KMS-11 (cell line): ENCODE measurements at regions not wholly inside any gene's neighbourhood (a gene's known extent, or its start where the extent isn't known, plus 50 kb on each side); places are given as distances from the start of the nearest gene placed in this dataset.

ENCODE experiments used
- H2AFZ ChIP-seq: fragments of 200-600 bp; sonication (generic); 2 replicates; pipeline ENCODE4 v1.6.1; 2016; ENCODE audit warnings: antibody characterized with exemption, mixed run types, low read depth
- H3K27ac ChIP-seq: fragments of 200-600 bp; sonication (generic); 2 replicates; pipeline ENCODE4 v1.6.1; 2016; ENCODE audit warnings: mild to moderate bottlenecking, mixed run types
- H3K27me3 ChIP-seq: fragments of 200-600 bp; sonication (generic); 2 replicates; pipeline ENCODE4 v1.6.1; 2017; ENCODE audit warnings: mild to moderate bottlenecking, low read depth, mixed run types, moderate library complexity; ENCODE audit not compliant: insufficient read depth
- H3K36me3 ChIP-seq: fragments of 200-600 bp; sonication (generic); 2 replicates; pipeline ENCODE4 v1.6.1; 2017; ENCODE audit warnings: mild to moderate bottlenecking, mixed run types; ENCODE audit not compliant: insufficient read depth
- H3K4me1 ChIP-seq: fragments of 200-600 bp; sonication (generic); 2 replicates; pipeline ENCODE4 v1.6.1; 2016; ENCODE audit warnings: mild to moderate bottlenecking, low read depth, mixed run types; ENCODE audit not compliant: poor library complexity, severe bottlenecking
- H3K4me2 ChIP-seq: fragments of 200-600 bp; sonication (generic); 2 replicates; pipeline ENCODE4 v1.7.0; 2016; ENCODE audit warnings: mild to moderate bottlenecking, mixed run types
- H3K4me3 ChIP-seq: fragments of 200-600 bp; sonication (generic); IDR thresholded peaks from 2 replicates; pipeline ENCODE4 v1.6.1; 2017; ENCODE audit warnings: low read depth, low read length, mixed read lengths; ENCODE audit not compliant: insufficient read depth
- H3K79me2 ChIP-seq: fragments of 200-600 bp; sonication (generic); 2 replicates; pipeline ENCODE4 v1.6.1; 2016; ENCODE audit warnings: low read depth, mixed run types; ENCODE audit not compliant: insufficient read depth
- H3K9ac ChIP-seq: fragments of 200-600 bp; sonication (generic); 2 replicates; pipeline ENCODE4 v1.6.1; 2016; ENCODE audit warnings: mild to moderate bottlenecking, mixed run types
- H4K20me1 ChIP-seq: fragments of 200-600 bp; sonication (generic); 2 replicates; pipeline ENCODE4 v1.6.1; 2016; ENCODE audit warnings: mild to moderate bottlenecking, mixed run types; ENCODE audit not compliant: insufficient read depth
- CTCF ChIP-seq: fragments of 200-600 bp; sonication (generic); conservative IDR thresholded peaks from 2 replicates; pipeline ENCODE4 v1.6.1; 2017; ENCODE audit warnings: low read depth, mild to moderate bottlenecking, antibody characterized with exemption, low read length, moderate library complexity, mixed read lengths

DNA sequence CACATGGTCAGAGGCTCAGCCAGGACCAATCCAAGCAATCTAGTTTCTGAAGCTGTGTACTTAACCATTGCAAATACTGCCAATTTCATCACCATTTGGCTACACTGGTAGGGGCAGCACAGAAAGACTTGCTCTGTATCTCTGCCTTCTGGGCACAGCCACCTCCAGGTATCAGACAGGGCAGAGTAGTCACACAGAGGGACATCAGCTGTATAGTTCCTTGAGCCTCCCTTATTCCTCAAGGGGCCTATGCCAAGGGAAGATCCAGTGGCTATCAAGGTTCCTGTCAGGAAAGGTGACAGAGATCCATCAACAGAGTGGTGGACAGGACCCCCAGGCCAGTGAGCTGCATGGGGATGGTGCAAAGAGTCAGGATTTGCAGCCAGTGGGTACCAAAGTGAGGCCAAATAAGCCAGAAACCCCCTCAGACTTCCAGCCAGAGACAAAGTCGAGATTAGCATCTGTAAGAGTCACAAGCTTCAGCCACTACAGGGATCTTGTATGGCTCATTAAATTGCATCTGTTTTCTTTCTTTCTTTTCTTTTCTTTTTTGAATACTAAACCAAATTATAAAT is 381.6 kb upstream of the CPEB2 start:
- Histone ChIP-seq H3K79me2 (no peaks in the 10 kb centered on the region), H4K20me1 (no peaks in the 10 kb centered on the region), H3K36me3 (no peaks in the 10 kb centered on the region), H3K4me3 (no peak overlapping the region), H3K4me2 (no peak overlapping the region), H3K9ac (no peak overlapping the region), H3K27ac (no peak overlapping the region), H3K4me1 (no peaks in the 10 kb centered on the region), H3K27me3 (no peaks in the 10 kb centered on the region), H2AFZ (no peak overlapping the region)
- TF ChIP-seq CTCF, result no peak

- Histone ChIP-seq H3K4me3 (no peak overlapping the region), H3K79me2 (no peaks in the 10 kb centered on the region), H3K4me1 (no peaks in the 10 kb centered on the region), H2AFZ (no peak overlapping the region), H3K9ac (no peak overlapping the region), H3K36me3 (no peaks in the 10 kb centered on the region), H3K4me2 (no peak overlapping the region), H3K27me3 (no peaks in the 10 kb centered on the region), H4K20me1 (no peaks in the 10 kb centered on the region), H3K27ac (no peak overlapping the region)
- TF ChIP-seq CTCF, result no peak
Observed at GRCh38 chr4:14621731-14622463, 380.4 kb upstream of the CPEB2 start.

- Histone ChIP-seq H3K9ac (no peak overlapping the region), H2AFZ (no peak overlapping the region), H3K36me3 (no peaks in the 10 kb centered on the region), H3K4me2 (no peak overlapping the region), H3K4me1 (no peaks in the 10 kb centered on the region), H3K4me3 (no peak overlapping the region), H3K27ac (no peak overlapping the region), H4K20me1 (no peaks in the 10 kb centered on the region), H3K27me3 (no peaks in the 10 kb centered on the region), H3K79me2 (no peaks in the 10 kb centered on the region)
- no peak for TF ChIP-seq CTCF
Observed at GRCh38 chr4:14627038-14627437, 375.2 kb upstream of the CPEB2 start.

DNA sequence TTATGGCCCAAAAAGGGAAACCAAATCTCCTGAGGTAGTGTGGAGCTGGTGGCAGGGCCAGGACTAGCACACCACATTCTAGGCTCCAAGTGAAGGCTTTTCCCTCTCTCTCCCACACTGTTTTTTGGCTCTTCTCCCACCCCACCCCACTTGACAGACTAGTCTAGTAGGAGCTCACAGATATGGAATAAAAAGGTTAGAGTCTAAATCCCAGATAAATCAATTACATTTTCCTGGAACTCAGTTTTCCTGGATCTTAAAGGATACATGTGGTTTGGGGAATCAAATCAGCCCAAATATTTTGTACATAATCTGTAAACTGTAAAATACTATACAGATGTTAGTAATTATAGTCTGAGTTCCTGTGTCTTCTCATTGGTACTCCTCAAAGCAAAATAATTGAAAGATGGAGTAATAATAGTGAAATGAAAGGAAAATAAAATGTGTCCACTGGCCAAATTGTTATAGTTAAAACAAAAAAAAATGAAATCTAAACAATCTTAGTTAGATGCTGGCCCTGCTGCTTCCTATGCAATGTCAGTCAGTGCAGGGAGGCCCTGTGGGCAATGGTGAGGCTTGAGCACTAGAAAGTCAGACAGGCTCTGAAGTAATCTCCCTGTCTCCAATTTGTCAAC is 370.4 kb upstream of the CPEB2 start:
- TF ChIP-seq CTCF, result no peak
- H3K4me3 ChIP-seq, result no peak overlapping the region
- H3K4me2 ChIP-seq, result no peak overlapping the region

More for the DNA sequence above, 370.4 kb upstream of the CPEB2 start:
- H3K36me3 ChIP-seq, result no peaks in the 10 kb centered on the region
- H3K9ac ChIP-seq, result no peak overlapping the region
- no peaks in the 10 kb centered on the region for H3K79me2 ChIP-seq
- H3K4me1 ChIP-seq, result no peaks in the 10 kb centered on the region
- no peaks in the 10 kb centered on the region for H4K20me1 ChIP-seq
- H2AFZ ChIP-seq, result no peak overlapping the region
- H3K27me3 ChIP-seq, result no peaks in the 10 kb centered on the region
- H3K27ac ChIP-seq, result no peak overlapping the region
